NCI-H2227 treated with DMSO at 0.1 percent for 48 hours (cell line): ENCODE measurements at regions not wholly inside any gene's neighbourhood (a gene's known extent, or its start where the extent isn't known, plus 50 kb on each side); places are given as distances from the start of the nearest gene placed in this dataset.

Experiments
- DNase-seq: peaks from one replicate; lab custom pipeline; 2025; lab: John Stamatoyannopoulos, UW

- no peak for DNase-seq
These were observed 178.8 kb upstream of the NTM start for GRCh38 chr11:131191606-131192005.

- DNase-seq = no peak
These were observed 177.8 kb upstream of the NTM start for GRCh38 chr11:131192628-131193027.

- no peak for DNase-seq
These were observed 177.3 kb upstream of the NTM start for GRCh38 chr11:131193031-131193501.

- no peak for DNase-seq
These were observed 175.7 kb upstream of the NTM start for GRCh38 chr11:131194726-131195125.

GRCh38 chr11:131195661-131196517, 174.5 kb upstream of the NTM start:
- no peak for DNase-seq

- DNase-seq = no peak
These were observed 172.0 kb upstream of the NTM start for GRCh38 chr11:131198161-131199014.

- DNase-seq = no peak
These were observed 171.5 kb upstream of the NTM start for GRCh38 chr11:131199015-131199280.

- no peak for DNase-seq
These were observed 168.7 kb upstream of the NTM start for GRCh38 chr11:131201674-131202073.

- DNase-seq = no peak
These were observed 167.4 kb upstream of the NTM start for GRCh38 chr11:131203040-131203439.

- no peak for DNase-seq
These were observed 166.1 kb upstream of the NTM start for GRCh38 chr11:131204282-131204681.

- no peak for DNase-seq
These were observed 165.5 kb upstream of the NTM start for GRCh38 chr11:131204765-131205380.

GRCh38 chr11:131206671-131207070, 163.7 kb upstream of the NTM start:
- no peak for DNase-seq

- DNase-seq = no peak
These were observed 162.5 kb upstream of the NTM start for GRCh38 chr11:131207901-131208300.

GRCh38 chr11:131217313-131218310, 152.8 kb upstream of the NTM start:
- no peak for DNase-seq

GRCh38 chr11:131218542-131218941, 151.9 kb upstream of the NTM start:
- no peak for DNase-seq

GRCh38 chr11:131219646-131220045, 150.8 kb upstream of the NTM start:
- DNase-seq = no peak

- DNase-seq = no peak
These were observed 147.0 kb upstream of the NTM start for GRCh38 chr11:131223198-131223991.

- DNase-seq = no peak
These were observed 142.0 kb upstream of the NTM start for GRCh38 chr11:131228378-131228777.

- no peak for DNase-seq
These were observed 141.2 kb upstream of the NTM start for GRCh38 chr11:131229221-131229620.

- no peak for DNase-seq
These were observed 139.0 kb upstream of the NTM start for GRCh38 chr11:131231317-131231940.
